ENCODE measurements at regions not wholly inside any gene's neighbourhood (a gene's known extent, or its start where the extent isn't known, plus 50 kb on each side); places are given as distances from the start of the nearest gene placed in this dataset.
"Not testable (repeated sequence)": the region's sequence is repeated elsewhere in the genome, so short reads cannot be mapped to it uniquely, and the experiment has no call there.

GRCh38 chr11:135001581-135001980, 589.5 kb upstream of the B3GAT1 start:
- H3K27me3 ChIP-seq (ENCODE audit: control insufficient read depth, insufficient read depth, low read length) = no peaks in the 10 kb centered on the region
- DNase-seq (ENCODE audit: low read depth) (no peak), FAIRE-seq (no peak)

GRCh38 chr11:135001065-135001464, 589.0 kb upstream of the B3GAT1 start:
- H3K27me3 ChIP-seq (ENCODE audit: control insufficient read depth, insufficient read depth, low read length); FAIRE-seq; H3K36me3 ChIP-seq (ENCODE audit: control insufficient read depth, insufficient read depth, low read length); DNase-seq (ENCODE audit: low read depth); H3K4me3 ChIP-seq (ENCODE audit: low read depth, low read length): not testable (repeated sequence)

More at GRCh38 chr11:135001581-135001980, 589.5 kb upstream of the B3GAT1 start:
- H3K36me3 ChIP-seq (ENCODE audit: control insufficient read depth, insufficient read depth, low read length) = no peaks in the 10 kb centered on the region
- H3K4me3 ChIP-seq (ENCODE audit: low read depth, low read length) = no peak overlapping the region
- TF ChIP-seq CTCF (IDR thresholded peaks at IDR 0.05; ENCODE audit: insufficient read depth, low read length, severe bottlenecking) = no peak

- H3K27me3 ChIP-seq (ENCODE audit: control insufficient read depth, insufficient read depth, low read length) = no peaks in the 10 kb centered on the region
- no peak for TF ChIP-seq CTCF (IDR thresholded peaks at IDR 0.05; ENCODE audit: insufficient read depth, low read length, severe bottlenecking)
- no peak overlapping the region for H3K4me3 ChIP-seq (ENCODE audit: low read depth, low read length)
- DNase-seq (ENCODE audit: low read depth) (no peak), FAIRE-seq (no peak)
- H3K36me3 ChIP-seq (ENCODE audit: control insufficient read depth, insufficient read depth, low read length) = no peaks in the 10 kb centered on the region
Observed at GRCh38 chr11:134999590-134999989, 587.5 kb upstream of the B3GAT1 start.

GRCh38 chr11:134997652-134998320, 585.7 kb upstream of the B3GAT1 start:
- DNase-seq (ENCODE audit: low read depth) (no peak), FAIRE-seq (no peak)

GRCh38 chr11:134995741-134996140, 583.7 kb upstream of the B3GAT1 start:
- no peak for FAIRE-seq
- no peaks in the 10 kb centered on the region for H3K36me3 ChIP-seq (ENCODE audit: control insufficient read depth, insufficient read depth, low read length)
- H3K4me3 ChIP-seq (ENCODE audit: low read depth, low read length) = no peak overlapping the region
- no peak for DNase-seq (ENCODE audit: low read depth)
- H3K27me3 ChIP-seq (ENCODE audit: control insufficient read depth, insufficient read depth, low read length) = no peaks in the 10 kb centered on the region
- TF ChIP-seq CTCF (IDR thresholded peaks at IDR 0.05; ENCODE audit: insufficient read depth, low read length, severe bottlenecking) = no peak

More at GRCh38 chr11:134997652-134998320, 585.7 kb upstream of the B3GAT1 start:
- H3K36me3 ChIP-seq (ENCODE audit: control insufficient read depth, insufficient read depth, low read length) = no peaks in the 10 kb centered on the region
- H3K27me3 ChIP-seq (ENCODE audit: control insufficient read depth, insufficient read depth, low read length) = no peaks in the 10 kb centered on the region
- TF ChIP-seq CTCF (IDR thresholded peaks at IDR 0.05; ENCODE audit: insufficient read depth, low read length, severe bottlenecking) = no peak
- H3K4me3 ChIP-seq (ENCODE audit: low read depth, low read length) = no peak overlapping the region

- TF ChIP-seq CTCF (IDR thresholded peaks at IDR 0.05; ENCODE audit: insufficient read depth, low read length, severe bottlenecking) = no peak
- DNase-seq (ENCODE audit: low read depth) = no peak
- H3K27me3 ChIP-seq (ENCODE audit: control insufficient read depth, insufficient read depth, low read length) = no peaks in the 10 kb centered on the region
- FAIRE-seq = no peak
- H3K4me3 ChIP-seq (ENCODE audit: low read depth, low read length) = no peak overlapping the region
- H3K36me3 ChIP-seq (ENCODE audit: control insufficient read depth, insufficient read depth, low read length) = no peaks in the 10 kb centered on the region
Observed at GRCh38 chr11:134994431-134994830, 582.4 kb upstream of the B3GAT1 start.

All from bronchial epithelial cell (primary cell).